ENCODE measurements at regions not wholly inside any gene's neighbourhood (a gene's known extent, or its start where the extent isn't known, plus 50 kb on each side); places are given as distances from the start of the nearest gene placed in this dataset.

DNA sequence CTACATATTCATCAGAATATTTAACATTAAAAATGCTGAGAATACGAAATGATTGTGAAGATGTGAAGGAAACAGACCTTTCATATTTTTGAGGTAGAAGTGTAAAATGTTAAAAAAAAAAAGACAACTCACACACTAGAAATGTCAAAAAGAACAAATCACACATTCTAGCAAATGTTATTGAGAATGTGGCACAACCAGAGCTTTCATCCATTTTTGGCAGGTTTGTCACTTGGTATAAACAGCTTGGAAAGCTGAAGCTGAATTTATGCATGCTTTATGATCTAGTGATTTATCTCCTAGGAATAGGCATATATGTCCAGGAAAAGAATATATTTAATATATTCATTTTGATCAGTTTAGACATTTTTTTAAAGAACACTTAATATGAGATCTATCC is 784.9 kb upstream of the GHITM start:
- no peak for TF ChIP-seq POLR2AphosphoS5 (IDR thresholded peaks at IDR 0.05)
- TF ChIP-seq, protein P1, sequence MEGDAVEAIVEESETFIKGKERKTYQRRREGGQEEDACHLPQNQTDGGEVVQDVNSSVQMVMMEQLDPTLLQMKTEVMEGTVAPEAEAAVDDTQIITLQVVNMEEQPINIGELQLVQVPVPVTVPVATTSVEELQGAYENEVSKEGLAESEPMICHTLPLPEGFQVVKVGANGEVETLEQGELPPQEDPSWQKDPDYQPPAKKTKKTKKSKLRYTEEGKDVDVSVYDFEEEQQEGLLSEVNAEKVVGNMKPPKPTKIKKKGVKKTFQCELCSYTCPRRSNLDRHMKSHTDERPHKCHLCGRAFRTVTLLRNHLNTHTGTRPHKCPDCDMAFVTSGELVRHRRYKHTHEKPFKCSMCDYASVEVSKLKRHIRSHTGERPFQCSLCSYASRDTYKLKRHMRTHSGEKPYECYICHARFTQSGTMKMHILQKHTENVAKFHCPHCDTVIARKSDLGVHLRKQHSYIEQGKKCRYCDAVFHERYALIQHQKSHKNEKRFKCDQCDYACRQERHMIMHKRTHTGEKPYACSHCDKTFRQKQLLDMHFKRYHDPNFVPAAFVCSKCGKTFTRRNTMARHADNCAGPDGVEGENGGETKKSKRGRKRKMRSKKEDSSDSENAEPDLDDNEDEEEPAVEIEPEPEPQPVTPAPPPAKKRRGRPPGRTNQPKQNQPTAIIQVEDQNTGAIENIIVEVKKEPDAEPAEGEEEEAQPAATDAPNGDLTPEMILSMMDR (IDR thresholded peaks at IDR 0.05) = no peak
